ENCODE measurements at regions not wholly inside any gene's neighbourhood (a gene's known extent, or its start where the extent isn't known, plus 50 kb on each side); places are given as distances from the start of the nearest gene placed in this dataset.
"Not testable (repeated sequence)": the region's sequence is repeated elsewhere in the genome, so short reads cannot be mapped to it uniquely, and the experiment has no call there.

DNA sequence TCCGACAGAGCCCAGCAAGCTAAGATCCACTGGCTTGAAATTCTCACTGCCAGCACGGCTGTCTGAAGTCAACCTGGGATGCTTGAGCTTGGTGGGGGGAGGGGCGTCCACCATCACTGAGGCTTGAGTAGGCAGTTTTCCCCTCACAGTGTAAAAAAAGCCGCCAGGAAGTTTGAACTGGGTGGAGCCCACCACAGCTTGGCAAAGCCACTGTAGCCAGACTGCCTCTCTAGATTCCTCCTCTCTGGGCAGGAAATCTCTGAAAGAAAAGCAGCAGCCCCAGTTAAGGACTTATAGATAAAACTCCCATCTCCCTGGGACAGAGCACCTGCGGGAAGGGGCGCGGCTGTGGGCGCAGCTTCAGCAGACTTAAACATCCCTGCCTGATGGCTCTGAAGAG is 68.7 kb upstream of the LIPC start:
- DNase-seq = not testable (repeated sequence)

- DNase-seq = not testable (repeated sequence)
Observed at GRCh38 chr15:58363673-58364072, 68.1 kb upstream of the LIPC start.

DNA sequence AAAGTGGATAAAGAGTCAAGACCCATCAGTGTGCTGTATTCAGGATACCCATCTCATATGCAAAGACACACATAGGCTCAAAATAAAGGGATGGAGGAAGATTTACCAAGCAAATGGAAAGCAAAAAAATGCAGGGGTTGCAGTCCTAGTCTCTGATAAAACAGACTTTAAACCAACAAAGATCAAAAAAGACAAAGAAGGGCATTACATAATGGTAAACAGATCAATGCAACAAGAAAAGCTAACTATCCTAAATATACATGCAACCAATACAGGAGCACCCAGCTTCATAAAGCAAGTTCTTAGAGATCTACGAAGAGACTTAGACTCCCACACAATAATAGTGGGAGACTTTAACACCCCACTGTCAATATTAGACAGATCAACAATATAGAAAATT is 66.7 kb upstream of the LIPC start:
- not testable (repeated sequence) for DNase-seq

DNA sequence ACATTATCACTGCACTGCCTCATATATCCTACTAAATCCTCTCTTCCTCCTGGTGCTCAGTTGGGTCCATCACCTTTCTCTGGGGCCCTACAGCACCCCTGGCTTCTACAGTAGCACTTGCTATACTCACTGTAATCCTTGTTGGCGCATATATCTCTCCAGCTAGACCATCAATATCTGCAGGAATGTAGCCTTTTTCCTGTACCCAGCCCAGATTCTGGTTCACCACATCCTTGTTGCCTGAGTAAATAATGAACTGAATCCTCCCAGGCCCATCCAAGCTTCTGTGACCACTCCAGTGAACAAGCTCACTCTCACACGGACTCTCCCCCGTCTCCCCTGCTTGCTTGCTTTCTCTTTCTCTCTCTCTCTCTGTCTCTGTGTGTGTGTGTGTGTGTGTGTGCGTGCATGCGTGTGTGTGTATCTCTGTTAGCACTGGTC is 62.5 kb upstream of the LIPC start:
- DNase-seq = no peak

DNA sequence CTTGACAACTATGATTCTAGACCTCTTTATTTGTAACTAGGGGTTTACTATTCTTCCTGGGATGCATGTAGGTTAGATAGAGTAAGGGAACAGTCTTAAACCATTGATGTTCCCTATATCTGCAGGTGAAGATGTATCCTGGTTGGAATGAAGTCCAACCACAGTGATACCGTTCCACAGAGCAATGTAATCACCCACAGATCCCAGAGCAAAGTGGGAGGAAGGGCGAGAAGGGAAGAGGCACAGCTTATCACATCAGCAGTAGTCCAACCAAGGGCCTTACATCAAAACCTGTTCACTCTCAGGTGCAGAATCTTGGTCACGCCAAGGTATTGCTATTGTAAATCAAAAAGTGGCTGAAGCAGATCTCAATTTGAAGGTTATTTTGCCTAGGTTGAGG is 61.8 kb upstream of the LIPC start:
- no peak for DNase-seq

GRCh38 chr15:58374147-58374546 is 57.6 kb upstream of the LIPC start:
- no peak for DNase-seq

DNA sequence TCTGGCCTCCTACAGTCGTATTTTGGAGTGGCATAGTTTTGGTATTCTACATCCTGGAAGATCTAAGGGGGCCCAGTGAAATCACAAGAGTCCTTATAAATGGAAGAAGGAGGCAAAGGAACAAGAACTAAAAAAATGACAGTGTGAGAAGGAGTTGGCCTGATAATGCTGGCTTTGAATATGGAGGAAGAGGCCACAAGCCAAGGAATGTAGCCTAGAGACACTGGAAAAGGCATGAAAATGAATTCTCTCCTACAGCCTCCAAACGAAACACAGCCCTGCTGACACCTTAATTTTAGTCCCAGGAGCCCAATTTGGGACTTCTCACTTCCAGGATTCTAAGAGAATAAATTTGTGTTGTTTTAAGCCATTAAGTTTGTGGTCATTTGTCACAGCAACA is 54.6 kb upstream of the LIPC start:
- DNase-seq = no peak

- no peak for DNase-seq
Observed at GRCh38 chr15:58378241-58379085, 53.3 kb upstream of the LIPC start.

GRCh38 chr15:58379454-58379853 is 52.3 kb upstream of the LIPC start:
- not testable (repeated sequence) for DNase-seq

- no peak for DNase-seq
Observed at GRCh38 chr15:58380280-58380945, 51.4 kb upstream of the LIPC start.

- DNase-seq = no peak
Observed at GRCh38 chr15:58381697-58382096, 50.1 kb upstream of the LIPC start.
